Endothelial cell of umbilical vein (primary cell): ENCODE measurements at regions not wholly inside any gene's neighbourhood (a gene's known extent, or its start where the extent isn't known, plus 50 kb on each side); places are given as distances from the start of the nearest gene placed in this dataset.

Experiments used
- BruUV-seq: library from RNA; stranded (reverse); fragments of 400-500 nt; replicated peaks from 2 replicates; lab custom pipeline; 2021; lab: Mats Ljungman, UMichigan
- CTCF ChIA-PET: fragments of 300-600, 350-600 bp; sonication (Branson Sonifier 250); formaldehyde crosslinking; loops from one replicate; lab custom pipeline; 2021; ENCODE audit warnings: antibody characterized with exemption, inconsistent platforms; lab: Charles Lee
- POLR2A ChIA-PET: fragments of 300-600, 350-600 bp; sonication (Branson Sonifier 250); formaldehyde crosslinking; loops from one replicate; lab custom pipeline; 2021; ENCODE audit warnings: antibody characterized with exemption, inconsistent platforms; lab: Charles Lee
- DNase-seq: peaks from one replicate; pipeline ENCODE4 v3.0.0-alpha.2; 2011; ENCODE audit warnings: low read depth, low spot score
- FAIRE-seq: peaks from 2 replicates; lab custom pipeline; 2011; peaks lifted over from hg19 to GRCh38; lab: Jason Lieb, UNC
- H2AFZ ChIP-seq: 2 replicates; pipeline ENCODE4 v1.6.0; 2012; ENCODE audit warnings: low read depth, low read length, control low read depth, inconsistent platforms
- H3K27ac ChIP-seq: 2 replicates; pipeline ENCODE4 v1.5.1; 2011; ENCODE audit warnings: low read depth, mild to moderate bottlenecking, control low read depth, low read length, moderate library complexity; ENCODE audit not compliant: insufficient read depth
- H3K27me3 ChIP-seq, 2 experiments: 2 replicates each; pipeline versions ENCODE4 v1.6.0 to v1.6.1; 2011; ENCODE audit warnings: low read length in 2 of 2, mixed read lengths in 1 of 2; ENCODE audit not compliant: control insufficient read depth in 2 of 2, insufficient read depth in 2 of 2
- H3K36me3 ChIP-seq, 2 experiments: 2 replicates in 1 of 2; 3 replicates in 1 of 2; pipeline ENCODE4 v1.5.1; 2011; ENCODE audit warnings: low read length in 2 of 2, mild to moderate bottlenecking in 1 of 2, moderate library complexity in 1 of 2; ENCODE audit not compliant: control insufficient read depth in 2 of 2, insufficient read depth in 2 of 2; ENCODE audit errors: extremely low read depth in 1 of 2
- H3K4me1 ChIP-seq: 3 replicates; pipeline ENCODE4 v1.5.1; 2011; ENCODE audit warnings: mild to moderate bottlenecking, low read length; ENCODE audit not compliant: control insufficient read depth, insufficient read depth; ENCODE audit errors: extremely low read depth
- H3K4me2 ChIP-seq: 2 replicates; pipeline ENCODE4 v1.6.1; 2011; ENCODE audit warnings: low read length, control low read depth, mixed read lengths; ENCODE audit not compliant: insufficient read depth
- H3K4me3 ChIP-seq, 3 experiments: fragments of 200-600 bp in 1 of 3; sonication (generic), shearing (Covaris generic) in 1 of 3; replicated peaks in 1 of 3; 2 replicates each; pipeline ENCODE4 v1.5.1; 2011 to 2016; ENCODE audit warnings: control low read depth in 3 of 3, low read length in 3 of 3, mild to moderate bottlenecking in 2 of 3, inconsistent platforms in 1 of 3, low read depth in 1 of 3, moderate library complexity in 1 of 3; ENCODE audit not compliant: insufficient read depth in 1 of 3
- H3K79me2 ChIP-seq: 2 replicates; pipeline ENCODE4 v1.6.0; 2012; ENCODE audit warnings: low read length, inconsistent platforms; ENCODE audit not compliant: control insufficient read depth, insufficient read depth
- H3K9ac ChIP-seq: replicated peaks from 2 replicates; pipeline ENCODE3; 2011; ENCODE audit warnings: low read length, control low read depth; ENCODE audit not compliant: insufficient read depth; ENCODE audit errors: extremely low read depth
- H3K9me1 ChIP-seq: replicated peaks from 3 replicates; pipeline ENCODE4 v1.6.0; 2011; ENCODE audit warnings: mild to moderate bottlenecking, low read length; ENCODE audit not compliant: control insufficient read depth, insufficient read depth; ENCODE audit errors: extremely low read depth
- H3K9me3 ChIP-seq: replicated peaks from 2 replicates; pipeline ENCODE4 v1.5.1; 2012; ENCODE audit warnings: low read length, inconsistent platforms; ENCODE audit not compliant: control insufficient read depth, insufficient read depth
- H4K20me1 ChIP-seq: replicated peaks from 2 replicates; pipeline ENCODE3; 2011; ENCODE audit warnings: mild to moderate bottlenecking, low read length; ENCODE audit not compliant: control insufficient read depth, insufficient read depth; ENCODE audit errors: extremely low read depth
- EZH2 ChIP-seq: IDR thresholded peaks from 2 replicates; pipeline ENCODE4 v1.6.1; 2012; ENCODE audit warnings: borderline replicate concordance, low read depth, mild to moderate bottlenecking, moderate library complexity, low read length, inconsistent platforms; ENCODE audit not compliant: severe bottlenecking
- FOS ChIP-seq: IDR thresholded peaks from 2 replicates; pipeline ENCODE4 v1.6.1; 2011; ENCODE audit warnings: mild to moderate bottlenecking, low read length, moderate library complexity, borderline replicate concordance; ENCODE audit not compliant: insufficient read depth
- GATA2 ChIP-seq: IDR thresholded peaks from 2 replicates; pipeline ENCODE4 v1.7.0; 2011; ENCODE audit warnings: low read depth, mild to moderate bottlenecking, moderate library complexity, mixed read lengths, low read length; ENCODE audit not compliant: insufficient read length, insufficient read depth
- JUN ChIP-seq: IDR thresholded peaks from 2 replicates; pipeline ENCODE4 v1.6.1; 2011; ENCODE audit warnings: borderline replicate concordance, low read depth; ENCODE audit not compliant: insufficient read length, insufficient read depth
- MYC ChIP-seq: IDR thresholded peaks from one replicate; pipeline ENCODE4 v1.6.1; 2011; ENCODE audit warnings: mild to moderate bottlenecking, low read depth, low read length
- POLR2A ChIP-seq: IDR thresholded peaks from 2 replicates; pipeline ENCODE4 v1.6.1; 2012; ENCODE audit warnings: low read depth, mild to moderate bottlenecking, control low read depth, low read length
- POLR2AphosphoS5 ChIP-seq: IDR thresholded peaks from 2 replicates; pipeline ENCODE4 v1.6.1; 2012; ENCODE audit warnings: low read depth, mild to moderate bottlenecking, control low read depth, low read length, moderate library complexity; ENCODE audit not compliant: insufficient read depth
- dilution Hi-C: fragments of 300-500 bp; cut with MboI; formaldehyde crosslinking; loops from one replicate; pipeline ENCODE4 v1.15.0; 2019; ENCODE audit warnings: low sequenced_read_pairs; ENCODE audit not compliant: extremely low pct_ligation_motif_present
- intact Hi-C: fragments of 100-400 bp; cut with micrococcal nuclease; formaldehyde crosslinking; loops from one replicate; pipeline ENCODE4 v1.10.0; 2022
- TF ChIP-seq, protein P1 (sequence below), 2 donors: IDR thresholded peaks; 1 replicate in 1 of 2; 2 replicates in 1 of 2; pipeline ENCODE4 v1.5.1; 2011; ENCODE audit warnings: low read length in 2 of 2, mild to moderate bottlenecking in 2 of 2, moderate library complexity in 2 of 2, control low read depth in 1 of 2, inconsistent platforms in 1 of 2, low read depth in 1 of 2; ENCODE audit not compliant: insufficient read depth in 1 of 2; ENCODE audit errors: extremely low read depth in 1 of 2
- TF ChIP-seq, protein P2 (sequence below): IDR thresholded peaks from 2 replicates; pipeline ENCODE4 v1.6.1; 2011; ENCODE audit not compliant: insufficient read depth, insufficient read length

DNA sequence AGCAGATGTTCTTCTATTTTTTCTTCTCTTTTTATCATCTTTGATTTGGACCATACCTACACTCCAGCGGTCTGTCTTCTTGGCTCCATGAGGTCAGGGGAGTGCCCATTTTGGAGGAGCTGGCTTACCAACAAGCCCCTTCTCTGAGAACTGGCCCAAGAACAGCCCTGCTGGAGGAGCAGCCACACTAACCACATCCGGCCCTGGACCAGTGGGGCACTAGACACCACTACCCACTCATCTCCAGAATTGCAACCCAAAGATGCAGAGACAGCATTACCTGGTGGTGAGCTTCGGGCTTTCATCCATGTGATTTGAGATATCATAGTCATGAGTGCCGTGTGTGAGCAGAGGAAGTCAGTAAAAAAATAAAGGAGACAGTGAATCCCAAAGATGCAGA lies 599.4 kb upstream of the CDH4 start:
- DNase-seq (no peak), FAIRE-seq (no peak)
- no peak overlapping the region for H3K9ac ChIP-seq
- CTCF ChIA-PET, result no interaction called here
- no peaks in the 10 kb centered on the region for H3K79me2 ChIP-seq
- no peak overlapping the region for H3K4me3 ChIP-seq
- H3K9me3 ChIP-seq, result peaks cover 16% of the 10 kb centered on the region
- H3K36me3 ChIP-seq, result no peaks in the 10 kb centered on the region
- H3K4me2 ChIP-seq, result no peak overlapping the region
- no peaks in the 10 kb centered on the region for H4K20me1 ChIP-seq
- BruUV-seq, result no TSS peak
- H3K4me1 ChIP-seq, result no peaks in the 10 kb centered on the region
- TF ChIP-seq JUN, result no peak
- TF ChIP-seq, protein P1, sequence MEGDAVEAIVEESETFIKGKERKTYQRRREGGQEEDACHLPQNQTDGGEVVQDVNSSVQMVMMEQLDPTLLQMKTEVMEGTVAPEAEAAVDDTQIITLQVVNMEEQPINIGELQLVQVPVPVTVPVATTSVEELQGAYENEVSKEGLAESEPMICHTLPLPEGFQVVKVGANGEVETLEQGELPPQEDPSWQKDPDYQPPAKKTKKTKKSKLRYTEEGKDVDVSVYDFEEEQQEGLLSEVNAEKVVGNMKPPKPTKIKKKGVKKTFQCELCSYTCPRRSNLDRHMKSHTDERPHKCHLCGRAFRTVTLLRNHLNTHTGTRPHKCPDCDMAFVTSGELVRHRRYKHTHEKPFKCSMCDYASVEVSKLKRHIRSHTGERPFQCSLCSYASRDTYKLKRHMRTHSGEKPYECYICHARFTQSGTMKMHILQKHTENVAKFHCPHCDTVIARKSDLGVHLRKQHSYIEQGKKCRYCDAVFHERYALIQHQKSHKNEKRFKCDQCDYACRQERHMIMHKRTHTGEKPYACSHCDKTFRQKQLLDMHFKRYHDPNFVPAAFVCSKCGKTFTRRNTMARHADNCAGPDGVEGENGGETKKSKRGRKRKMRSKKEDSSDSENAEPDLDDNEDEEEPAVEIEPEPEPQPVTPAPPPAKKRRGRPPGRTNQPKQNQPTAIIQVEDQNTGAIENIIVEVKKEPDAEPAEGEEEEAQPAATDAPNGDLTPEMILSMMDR (IDR thresholded peaks at IDR 0.05; ENCODE audit: extremely low read depth in 1 of 2, insufficient read depth in 1 of 2, low read depth in 1 of 2, low read length in 2 of 2), result no peak
- no peak for TF ChIP-seq EZH2
- TF ChIP-seq, protein P2, sequence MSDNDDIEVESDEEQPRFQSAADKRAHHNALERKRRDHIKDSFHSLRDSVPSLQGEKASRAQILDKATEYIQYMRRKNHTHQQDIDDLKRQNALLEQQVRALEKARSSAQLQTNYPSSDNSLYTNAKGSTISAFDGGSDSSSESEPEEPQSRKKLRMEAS, result no peak
- TF ChIP-seq FOS, result no peak
- TF ChIP-seq POLR2AphosphoS5, result no peak
- no peak for TF ChIP-seq MYC
- TF ChIP-seq POLR2A, result no peak
- TF ChIP-seq GATA2, result no peak
- intact Hi-C loops, result no loop called here
- H3K27ac ChIP-seq, result no peak overlapping the region
- no peaks in the 10 kb centered on the region for H3K27me3 ChIP-seq
- H3K9me1 ChIP-seq, result no peaks in the 10 kb centered on the region
- POLR2A ChIA-PET, result no interaction called here
- no peak overlapping the region for H2AFZ ChIP-seq
- dilution Hi-C loops, result no loop called here
